ENCODE measurements at regions not wholly inside any gene's neighbourhood (a gene's known extent, or its start where the extent isn't known, plus 50 kb on each side); places are given as distances from the start of the nearest gene placed in this dataset.

DNA sequence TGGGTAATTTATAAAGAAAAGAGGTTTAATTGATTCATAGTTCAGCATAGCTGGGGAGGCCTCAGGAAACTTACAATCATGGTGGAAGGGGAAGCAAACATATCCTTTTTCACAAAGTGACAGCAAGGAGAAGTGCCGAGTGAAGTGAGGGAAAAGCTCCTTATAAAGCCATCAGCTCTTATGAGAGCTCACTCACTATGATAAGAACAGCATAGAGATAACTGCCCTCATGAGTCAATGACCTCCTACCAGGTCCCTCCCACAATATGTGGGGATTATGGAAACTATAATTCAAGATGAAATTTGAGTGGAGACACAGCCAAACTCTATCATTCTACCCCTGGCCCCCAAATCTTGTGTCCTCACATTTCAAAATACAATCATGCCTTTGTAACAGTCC lies 115.8 kb upstream of the LAMA2 start:
- TF ChIP-seq, protein P1, sequence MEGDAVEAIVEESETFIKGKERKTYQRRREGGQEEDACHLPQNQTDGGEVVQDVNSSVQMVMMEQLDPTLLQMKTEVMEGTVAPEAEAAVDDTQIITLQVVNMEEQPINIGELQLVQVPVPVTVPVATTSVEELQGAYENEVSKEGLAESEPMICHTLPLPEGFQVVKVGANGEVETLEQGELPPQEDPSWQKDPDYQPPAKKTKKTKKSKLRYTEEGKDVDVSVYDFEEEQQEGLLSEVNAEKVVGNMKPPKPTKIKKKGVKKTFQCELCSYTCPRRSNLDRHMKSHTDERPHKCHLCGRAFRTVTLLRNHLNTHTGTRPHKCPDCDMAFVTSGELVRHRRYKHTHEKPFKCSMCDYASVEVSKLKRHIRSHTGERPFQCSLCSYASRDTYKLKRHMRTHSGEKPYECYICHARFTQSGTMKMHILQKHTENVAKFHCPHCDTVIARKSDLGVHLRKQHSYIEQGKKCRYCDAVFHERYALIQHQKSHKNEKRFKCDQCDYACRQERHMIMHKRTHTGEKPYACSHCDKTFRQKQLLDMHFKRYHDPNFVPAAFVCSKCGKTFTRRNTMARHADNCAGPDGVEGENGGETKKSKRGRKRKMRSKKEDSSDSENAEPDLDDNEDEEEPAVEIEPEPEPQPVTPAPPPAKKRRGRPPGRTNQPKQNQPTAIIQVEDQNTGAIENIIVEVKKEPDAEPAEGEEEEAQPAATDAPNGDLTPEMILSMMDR (IDR thresholded peaks at IDR 0.05 in 2 of 3, conservative IDR thresholded peaks at IDR 0.05 in 1 of 3; ENCODE audit: insufficient read depth in 2 of 3, low read depth in 1 of 3, low read length in 3 of 3) = no peak
- no peak for TF ChIP-seq ZKSCAN8 (CRISPR knock-in tag; IDR thresholded peaks at IDR 0.05)
- TF ChIP-seq CC2D1A (IDR thresholded peaks at IDR 0.05) = no peak
- TF ChIP-seq, protein P2, sequence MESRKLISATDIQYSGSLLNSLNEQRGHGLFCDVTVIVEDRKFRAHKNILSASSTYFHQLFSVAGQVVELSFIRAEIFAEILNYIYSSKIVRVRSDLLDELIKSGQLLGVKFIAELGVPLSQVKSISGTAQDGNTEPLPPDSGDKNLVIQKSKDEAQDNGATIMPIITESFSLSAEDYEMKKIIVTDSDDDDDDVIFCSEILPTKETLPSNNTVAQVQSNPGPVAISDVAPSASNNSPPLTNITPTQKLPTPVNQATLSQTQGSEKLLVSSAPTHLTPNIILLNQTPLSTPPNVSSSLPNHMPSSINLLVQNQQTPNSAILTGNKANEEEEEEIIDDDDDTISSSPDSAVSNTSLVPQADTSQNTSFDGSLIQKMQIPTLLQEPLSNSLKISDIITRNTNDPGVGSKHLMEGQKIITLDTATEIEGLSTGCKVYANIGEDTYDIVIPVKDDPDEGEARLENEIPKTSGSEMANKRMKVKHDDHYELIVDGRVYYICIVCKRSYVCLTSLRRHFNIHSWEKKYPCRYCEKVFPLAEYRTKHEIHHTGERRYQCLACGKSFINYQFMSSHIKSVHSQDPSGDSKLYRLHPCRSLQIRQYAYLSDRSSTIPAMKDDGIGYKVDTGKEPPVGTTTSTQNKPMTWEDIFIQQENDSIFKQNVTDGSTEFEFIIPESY (CRISPR knock-in tag; IDR thresholded peaks at IDR 0.05) = no peak
- TF ChIP-seq POLR2A (conservative IDR thresholded peaks at IDR 0.05) = no peak
- no peak for TF ChIP-seq SP2 (IDR thresholded peaks at IDR 0.05; ENCODE audit: extremely low read depth, low read depth, low read length, poor library complexity, severe bottlenecking)
- TF ChIP-seq, protein P3, sequence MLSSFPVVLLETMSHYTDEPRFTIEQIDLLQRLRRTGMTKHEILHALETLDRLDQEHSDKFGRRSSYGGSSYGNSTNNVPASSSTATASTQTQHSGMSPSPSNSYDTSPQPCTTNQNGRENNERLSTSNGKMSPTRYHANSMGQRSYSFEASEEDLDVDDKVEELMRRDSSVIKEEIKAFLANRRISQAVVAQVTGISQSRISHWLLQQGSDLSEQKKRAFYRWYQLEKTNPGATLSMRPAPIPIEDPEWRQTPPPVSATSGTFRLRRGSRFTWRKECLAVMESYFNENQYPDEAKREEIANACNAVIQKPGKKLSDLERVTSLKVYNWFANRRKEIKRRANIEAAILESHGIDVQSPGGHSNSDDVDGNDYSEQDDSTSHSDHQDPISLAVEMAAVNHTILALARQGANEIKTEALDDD (IDR thresholded peaks at IDR 0.05) = no peak
